DND-41 (cell line): ENCODE measurements at regions not wholly inside any gene's neighbourhood (a gene's known extent, or its start where the extent isn't known, plus 50 kb on each side); places are given as distances from the start of the nearest gene placed in this dataset.
"Not testable (repeated sequence)": the region's sequence is repeated elsewhere in the genome, so short reads cannot be mapped to it uniquely, and the experiment has no call there.

ENCODE experiments used
- ATAC-seq: fragments of 200-7000 bp; cut with Tn5 transposase; 3 replicates; pipeline ENCODE4 v1.9.1; 2021; ENCODE audit warnings: low read depth; ENCODE audit not compliant: insufficient read depth
- DNase-seq: peaks from one replicate; pipeline ENCODE4 v3.0.0-alpha.2; 2020
- H2AFZ ChIP-seq: 2 replicates; pipeline ENCODE4 v1.6.0; 2012; ENCODE audit warnings: low read depth, low read length
- H3K27ac ChIP-seq: 2 replicates; pipeline ENCODE4 v1.5.1; 2012; ENCODE audit warnings: low read length, inconsistent platforms
- H3K27me3 ChIP-seq: fragments of 200-600 bp; sonication (generic); 2 replicates; pipeline ENCODE4 v1.6.0; 2012; ENCODE audit warnings: low read length, mild to moderate bottlenecking, inconsistent platforms; ENCODE audit not compliant: insufficient read depth, poor library complexity
- H3K36me3 ChIP-seq: 2 replicates; pipeline ENCODE4 v1.5.1; 2012; ENCODE audit warnings: low read length, inconsistent platforms; ENCODE audit not compliant: insufficient read depth
- H3K4me1 ChIP-seq: 2 replicates; pipeline ENCODE4 v1.5.1; 2012; ENCODE audit warnings: mild to moderate bottlenecking, low read length; ENCODE audit not compliant: insufficient read depth
- H3K4me2 ChIP-seq: 2 replicates; pipeline ENCODE4 v1.6.0; 2012; ENCODE audit warnings: mild to moderate bottlenecking, moderate library complexity, low read length, inconsistent platforms; ENCODE audit not compliant: insufficient read depth
- H3K4me3 ChIP-seq, 2 experiments: fragments of 200-600 bp in 1 of 2; shearing (Covaris generic) in 1 of 2; 2 replicates each; pipeline ENCODE4 v1.5.1; 2012 to 2016; ENCODE audit warnings: inconsistent platforms in 2 of 2, low read length in 2 of 2, mild to moderate bottlenecking in 2 of 2, low read depth in 1 of 2, moderate library complexity in 1 of 2
- H3K79me2 ChIP-seq: 2 replicates; pipeline ENCODE4 v1.6.0; 2012; ENCODE audit warnings: low read length, inconsistent platforms; ENCODE audit not compliant: insufficient read depth
- H3K9ac ChIP-seq: 2 replicates; pipeline ENCODE4 v1.6.0; 2012; ENCODE audit warnings: low read depth, mild to moderate bottlenecking, inconsistent platforms, low read length, moderate library complexity
- H3K9me3 ChIP-seq: 2 replicates; pipeline ENCODE4 v1.5.1; 2012; ENCODE audit warnings: low read length, moderate library complexity, mild to moderate bottlenecking, inconsistent platforms; ENCODE audit not compliant: insufficient read depth, severe bottlenecking
- H4K20me1 ChIP-seq: 2 replicates; pipeline ENCODE4 v1.6.0; 2012; ENCODE audit warnings: low read length; ENCODE audit not compliant: insufficient read depth
- CTCF ChIP-seq: IDR thresholded peaks from 2 replicates; pipeline ENCODE4 v1.5.1; 2012; ENCODE audit warnings: borderline replicate concordance, low read length, moderate library complexity, mild to moderate bottlenecking; ENCODE audit not compliant: poor library complexity, severe bottlenecking; ENCODE audit errors: extremely low read depth
- EZH2 ChIP-seq: IDR thresholded peaks from 3 replicates; pipeline ENCODE4 v1.6.1; 2012; ENCODE audit warnings: borderline replicate concordance, low read depth, mild to moderate bottlenecking, moderate library complexity, low read length, inconsistent platforms; ENCODE audit not compliant: severe bottlenecking

DNA sequence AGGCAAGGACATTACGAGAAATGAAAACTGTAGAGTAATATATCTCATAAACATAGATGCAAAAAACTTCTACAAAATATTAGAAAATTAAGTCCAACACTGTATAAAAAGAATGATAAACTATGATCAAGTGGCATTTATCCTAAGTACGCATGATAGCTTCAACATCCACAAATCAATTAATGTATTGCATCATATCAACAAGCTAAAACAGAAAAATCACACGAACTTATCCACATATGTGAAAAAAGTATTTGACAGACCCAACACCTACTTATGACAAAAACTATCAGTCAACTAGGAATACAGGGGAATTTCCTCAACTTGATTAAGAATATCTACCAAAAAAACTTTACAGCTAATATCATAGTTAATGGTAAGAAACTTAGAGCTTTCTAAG lies 129.9 kb upstream of the ALG10 start:
- H3K4me3 ChIP-seq, result no peak overlapping the region
- H3K79me2 ChIP-seq, result no peaks in the 10 kb centered on the region
- no peaks in the 10 kb centered on the region for H3K9me3 ChIP-seq
- no peaks in the 10 kb centered on the region for H3K27me3 ChIP-seq
- H3K4me1 ChIP-seq, result no peaks in the 10 kb centered on the region
- H3K9ac ChIP-seq, result no peak overlapping the region
- H4K20me1 ChIP-seq, result no peaks in the 10 kb centered on the region
- H3K4me2 ChIP-seq, result no peak overlapping the region
- H3K36me3 ChIP-seq, result no peaks in the 10 kb centered on the region
- H2AFZ ChIP-seq, result no peak overlapping the region
- ATAC-seq (no peak), DNase-seq (no peak)
- no peak for TF ChIP-seq EZH2
- TF ChIP-seq CTCF, result no peak
- H3K27ac ChIP-seq, result no peak overlapping the region

GRCh38 chr12:33920460-33920859 lies 101.8 kb upstream of the ALG10 start:
- not testable (repeated sequence) for H3K4me1 ChIP-seq, H3K36me3 ChIP-seq, H3K4me3 ChIP-seq, H2AFZ ChIP-seq, ATAC-seq, H3K9me3 ChIP-seq, H3K4me2 ChIP-seq, H3K27ac ChIP-seq, H3K27me3 ChIP-seq, H3K9ac ChIP-seq, H3K79me2 ChIP-seq, H4K20me1 ChIP-seq, DNase-seq

DNA sequence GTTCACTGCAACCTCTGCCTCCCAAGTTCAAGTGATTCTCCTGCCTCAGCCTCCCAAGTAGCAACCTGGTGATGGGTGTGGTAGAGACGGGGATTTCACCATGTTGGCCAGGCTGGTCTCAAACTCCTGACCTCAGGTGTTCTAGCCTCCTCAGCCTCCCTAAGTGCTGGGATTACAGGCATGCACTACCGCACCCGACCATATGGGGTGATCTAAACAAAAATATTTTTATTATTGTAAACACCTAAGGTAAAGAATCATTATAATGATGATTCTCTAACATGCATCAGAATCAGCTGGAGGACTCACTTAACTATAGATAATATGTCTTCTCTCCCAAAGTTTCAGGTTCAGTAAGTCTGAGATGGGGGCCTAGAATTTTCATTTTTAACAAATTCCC lies 96.2 kb upstream of the ALG10 start:
- H3K9ac ChIP-seq, result no peak overlapping the region
- no peak overlapping the region for H3K27ac ChIP-seq
- TF ChIP-seq CTCF (peak; percentile 6), EZH2 (no peak)
- H3K4me2 ChIP-seq, result no peak overlapping the region
- no peak overlapping the region for H3K4me3 ChIP-seq
- H3K36me3 ChIP-seq, result no peaks in the 10 kb centered on the region
- H3K79me2 ChIP-seq, result no peaks in the 10 kb centered on the region
- no peaks in the 10 kb centered on the region for H4K20me1 ChIP-seq
- ATAC-seq (no peak), DNase-seq (no peak)
- H3K4me1 ChIP-seq, result no peaks in the 10 kb centered on the region
- no peak overlapping the region for H2AFZ ChIP-seq
- H3K27me3 ChIP-seq, result no peaks in the 10 kb centered on the region
- H3K9me3 ChIP-seq, result peaks cover 3% of the 10 kb centered on the region

GRCh38 chr12:33937669-33938068 lies 84.6 kb upstream of the ALG10 start:
- H3K27ac ChIP-seq, H3K4me3 ChIP-seq, H3K4me1 ChIP-seq, H3K9me3 ChIP-seq, DNase-seq, H3K27me3 ChIP-seq, H3K79me2 ChIP-seq, H3K9ac ChIP-seq, H3K4me2 ChIP-seq, H2AFZ ChIP-seq, H3K36me3 ChIP-seq, ATAC-seq, H4K20me1 ChIP-seq: not testable (repeated sequence)
